A549 (cell line): ENCODE measurements at regions not wholly inside any gene's neighbourhood (a gene's known extent, or its start where the extent isn't known, plus 50 kb on each side); places are given as distances from the start of the nearest gene placed in this dataset.

Experiments
- ATAC-seq, 2 experiments: fragments of 200-7000 bp in 1 of 2; fragments of >200 bp in 1 of 2; cut with Nextera tagmentation in 1 of 2; cut with Tn5 transposase in 1 of 2; 3 replicates each; pipeline versions ENCODE4 v1.8.0 to v1.9.1; 2018 to 2020; ENCODE audit warnings: mild to moderate bottlenecking in 1 of 2, moderate library complexity in 1 of 2
- CTCF ChIA-PET: fragments of 300-600 bp; sonication (Branson Sonifier 250); formaldehyde crosslinking; extraction: SDS; loops from one replicate; lab custom pipeline; 2021; ENCODE audit warnings: antibody characterized with exemption, inconsistent platforms; lab: Yijun Ruan, JAX
- POLR2A ChIA-PET: fragments of 350-600 bp; formaldehyde crosslinking; extraction: SDS; loops from one replicate; lab custom pipeline; 2021; ENCODE audit warnings: antibody characterized with exemption, inconsistent platforms; lab: Yijun Ruan, JAX
- DNase-seq, 2 experiments: peaks; one replicate each; pipeline versions ENCODE4 v3.0.0 to v3.0.0-alpha.2; 2011 to 2016; ENCODE audit warnings: low read depth in 1 of 2, low spot score in 1 of 2
- FAIRE-seq: peaks from 2 replicates; lab custom pipeline; 2011; peaks lifted over from hg19 to GRCh38; lab: Jason Lieb, UNC
- H3K27ac ChIP-seq, 2 experiments: fragments of >200 bp; sonication (Bioruptor Twin); formaldehyde crosslinking; 3 replicates each; pipeline ENCODE4 v1.5.1; 2016 to 2017
- H3K4me1 ChIP-seq: fragments of >200 bp; sonication (Bioruptor Twin); formaldehyde crosslinking; 3 replicates; pipeline ENCODE4 v1.6.1; 2016
- H3K4me2 ChIP-seq: fragments of >200 bp; sonication (Bioruptor Twin); formaldehyde crosslinking; 3 replicates; pipeline ENCODE4 v1.6.1; 2016
- H3K4me3 ChIP-seq: fragments of >200 bp; sonication (Bioruptor Twin); formaldehyde crosslinking; 3 replicates; pipeline ENCODE4 v1.5.1; 2016
- H3K9me3 ChIP-seq: fragments of >200 bp; sonication (Bioruptor Twin); formaldehyde crosslinking; 3 replicates; pipeline ENCODE4 v1.6.1; 2016
- BCL3 ChIP-seq: fragments of >200 bp; sonication (Bioruptor Twin); formaldehyde crosslinking; IDR thresholded peaks from 3 replicates; pipeline ENCODE4 v1.6.1; 2016
- BHLHE40 ChIP-seq: IDR thresholded peaks from 2 replicates; pipeline ENCODE4 v1.6.1; 2012; ENCODE audit warnings: low read depth, low read length, inconsistent platforms
- CEBPB ChIP-seq, 2 experiments: fragments of >200 bp in 1 of 2; sonication (Bioruptor Twin) in 1 of 2; formaldehyde crosslinking in 1 of 2; IDR thresholded peaks; 2 replicates each; pipeline ENCODE4 v1.6.1; 2012 to 2016
- CHD4 ChIP-seq: fragments of 200-600 bp; sonication (generic); IDR thresholded peaks from 2 replicates; pipeline ENCODE4 v1.6.1; 2016; ENCODE audit warnings: antibody characterized with exemption, mild to moderate bottlenecking, borderline replicate concordance
- CTCF ChIP-seq: fragments of >200 bp; sonication (Bioruptor Twin); formaldehyde crosslinking; IDR thresholded peaks from 3 replicates; pipeline ENCODE4 v1.5.1; 2016
- EHF ChIP-seq: fragments of 250-450 bp; sonication (Bioruptor Pico); IDR thresholded peaks from 2 replicates; pipeline ENCODE4 v1.5.0; 2020; ENCODE audit warnings: mild to moderate bottlenecking
- EP300 ChIP-seq, 2 experiments: fragments of >200 bp; sonication (Bioruptor Twin); formaldehyde crosslinking; IDR thresholded peaks; 2 replicates in 1 of 2; 3 replicates in 1 of 2; pipeline ENCODE4 v1.6.1; 2016 to 2017
- FOSB ChIP-seq: fragments of 250-450 bp; sonication (Bioruptor Pico); IDR thresholded peaks from 2 replicates; pipeline ENCODE4 v1.5.0; 2020; ENCODE audit warnings: mild to moderate bottlenecking, moderate library complexity
- FOXS1 ChIP-seq: fragments of 250-450 bp; sonication (Bioruptor Pico); IDR thresholded peaks from 2 replicates; pipeline ENCODE4 v1.5.0; 2020; ENCODE audit warnings: mild to moderate bottlenecking, moderate library complexity
- HOXA7 ChIP-seq: fragments of 250-450 bp; sonication (Bioruptor Pico); IDR thresholded peaks from 2 replicates; pipeline ENCODE4 v1.5.0; 2020; ENCODE audit warnings: mild to moderate bottlenecking, moderate library complexity
- JUNB ChIP-seq: fragments of >200 bp; sonication (Bioruptor Twin); formaldehyde crosslinking; IDR thresholded peaks from 2 replicates; pipeline ENCODE4 v1.6.1; 2016
- KDM1A ChIP-seq: fragments of 200-600 bp; sonication (generic); IDR thresholded peaks from 2 replicates; pipeline ENCODE4 v1.6.1; 2016; ENCODE audit warnings: low read depth, mild to moderate bottlenecking
- KDM5A ChIP-seq: fragments of 200-600 bp; sonication (generic); IDR thresholded peaks from 2 replicates; pipeline ENCODE4 v1.6.1; 2016; ENCODE audit warnings: antibody characterized with exemption, mild to moderate bottlenecking
- MAFK ChIP-seq: fragments of 450-650 bp; IDR thresholded peaks from 2 replicates; pipeline ENCODE4 v1.6.1; 2014; ENCODE audit not compliant: partially characterized antibody
- MYC ChIP-seq: IDR thresholded peaks from 2 replicates; pipeline ENCODE4 v1.6.1; 2012; ENCODE audit warnings: mild to moderate bottlenecking, inconsistent platforms, low read length, improper control_type of control experiment, borderline replicate concordance
- NFE2L2 ChIP-seq: fragments of 150-350 bp; conservative IDR thresholded peaks from 2 replicates; pipeline ENCODE4 v1.6.1; 2014; ENCODE audit warnings: low read length
- NR3C1 ChIP-seq: fragments of >200 bp; sonication (Bioruptor Twin); formaldehyde crosslinking; IDR thresholded peaks from 3 replicates; pipeline ENCODE4 v1.6.1; 2017
- PHF8 ChIP-seq: fragments of 200-600 bp; sonication (generic); IDR thresholded peaks from 2 replicates; pipeline ENCODE4 v1.6.1; 2016; ENCODE audit warnings: low read depth, mild to moderate bottlenecking, antibody characterized with exemption, moderate library complexity, borderline replicate concordance
- POLR2A ChIP-seq: IDR thresholded peaks from 2 replicates; pipeline ENCODE4 v1.6.1; 2012; ENCODE audit warnings: mild to moderate bottlenecking, low read length
- POLR2AphosphoS2 ChIP-seq: conservative IDR thresholded peaks from 2 replicates; pipeline ENCODE4 v1.6.1; 2012; ENCODE audit warnings: low read length, improper control_type of control experiment, inconsistent platforms
- RCOR1 ChIP-seq: fragments of 150-350 bp; IDR thresholded peaks from 2 replicates; pipeline ENCODE4 v1.6.1; 2014; ENCODE audit warnings: antibody characterized with exemption, low read length, low read depth
- RNF2 ChIP-seq: fragments of 200-600 bp; sonication (generic); IDR thresholded peaks from 2 replicates; pipeline ENCODE4 v1.6.1; 2016; ENCODE audit warnings: low read depth, mild to moderate bottlenecking, antibody characterized with exemption, moderate library complexity, borderline replicate concordance
- SREBF2 ChIP-seq: fragments of 450-650 bp; IDR thresholded peaks from 2 replicates; pipeline ENCODE4 v1.6.1; 2014; ENCODE audit warnings: mild to moderate bottlenecking, moderate library complexity
- TFCP2L1 ChIP-seq: fragments of 250-450 bp; sonication (Bioruptor Pico); IDR thresholded peaks from 2 replicates; pipeline ENCODE4 v1.5.0; 2021; ENCODE audit warnings: mild to moderate bottlenecking
- ZFP36 ChIP-seq: fragments of 450-650 bp; IDR thresholded peaks from 2 replicates; pipeline ENCODE4 v1.6.1; 2014; ENCODE audit warnings: borderline replicate concordance; ENCODE audit not compliant: partially characterized antibody
- WGBS: methylation state at CpG from one replicate; pipeline ENCODE4 v1.1.6; 2017; ENCODE audit errors: missing lambda C conversion rate; 5-methylcytosine and 5-hydroxymethylcytosine counted together
- TF ChIP-seq, protein P1 (sequence below): IDR thresholded peaks from 2 replicates; pipeline ENCODE4 v1.6.1; 2012
- TF ChIP-seq, protein P2 (sequence below): IDR thresholded peaks from 2 replicates; pipeline ENCODE4 v1.6.1; 2012
- TF ChIP-seq, protein P3 (sequence below): fragments of 250-450 bp; sonication (Bioruptor Pico); IDR thresholded peaks from 2 replicates; pipeline ENCODE4 v1.5.0; 2020; ENCODE audit warnings: low read depth, mild to moderate bottlenecking, moderate library complexity

DNA sequence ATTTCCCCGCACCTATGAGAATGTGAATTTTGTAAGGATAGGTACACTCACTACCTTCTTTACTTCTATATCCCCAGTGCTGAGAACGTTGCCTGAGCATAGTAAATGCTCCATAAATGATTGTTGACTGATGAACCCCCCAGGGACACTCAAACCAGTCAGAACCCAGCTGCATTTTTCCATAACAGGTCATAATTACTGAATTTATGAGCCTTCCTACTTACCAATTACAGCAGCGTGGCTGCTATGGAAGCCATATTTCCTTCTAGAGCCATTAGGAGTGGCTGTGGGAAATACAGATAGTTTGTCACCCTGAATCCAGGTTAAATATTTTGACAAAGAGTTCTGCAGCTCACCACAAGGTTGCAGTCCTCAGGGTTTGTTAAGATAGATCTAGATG, 135.0 kb downstream of the TAF11L14 start:
- no peak overlapping the region for H3K4me2 ChIP-seq
- ChIA-PET POLR2A (no interaction called here), CTCF (no interaction called here)
- H3K4me1 ChIP-seq: no peaks in the 10 kb centered on the region
- H3K4me3 ChIP-seq: no peak overlapping the region
- no peak for TF ChIP-seq TFCP2L1 (CRISPR knock-in tag)
- TF ChIP-seq NR3C1: no peak
- no peak for TF ChIP-seq POLR2AphosphoS2
- no peak for TF ChIP-seq KDM1A
- TF ChIP-seq, protein P1, sequence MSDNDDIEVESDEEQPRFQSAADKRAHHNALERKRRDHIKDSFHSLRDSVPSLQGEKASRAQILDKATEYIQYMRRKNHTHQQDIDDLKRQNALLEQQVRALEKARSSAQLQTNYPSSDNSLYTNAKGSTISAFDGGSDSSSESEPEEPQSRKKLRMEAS: no peak
- no peak for TF ChIP-seq EP300 (IDR thresholded peaks at IDR 0.05)
- TF ChIP-seq POLR2A: no peak
- TF ChIP-seq, protein P2, sequence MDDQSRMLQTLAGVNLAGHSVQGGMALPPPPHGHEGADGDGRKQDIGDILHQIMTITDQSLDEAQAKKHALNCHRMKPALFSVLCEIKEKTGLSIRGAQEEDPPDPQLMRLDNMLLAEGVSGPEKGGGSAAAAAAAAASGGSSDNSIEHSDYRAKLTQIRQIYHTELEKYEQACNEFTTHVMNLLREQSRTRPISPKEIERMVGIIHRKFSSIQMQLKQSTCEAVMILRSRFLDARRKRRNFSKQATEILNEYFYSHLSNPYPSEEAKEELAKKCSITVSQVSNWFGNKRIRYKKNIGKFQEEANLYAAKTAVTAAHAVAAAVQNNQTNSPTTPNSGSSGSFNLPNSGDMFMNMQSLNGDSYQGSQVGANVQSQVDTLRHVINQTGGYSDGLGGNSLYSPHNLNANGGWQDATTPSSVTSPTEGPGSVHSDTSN: no peak
- TF ChIP-seq ZFP36: no peak
- TF ChIP-seq NFE2L2: no peak
- TF ChIP-seq BHLHE40: no peak
- no peak for TF ChIP-seq CTCF
- TF ChIP-seq HOXA7 (CRISPR knock-in tag): no peak
- TF ChIP-seq EHF: no peak
- TF ChIP-seq MYC: no peak
- TF ChIP-seq JUNB: no peak
- TF ChIP-seq, protein P3, sequence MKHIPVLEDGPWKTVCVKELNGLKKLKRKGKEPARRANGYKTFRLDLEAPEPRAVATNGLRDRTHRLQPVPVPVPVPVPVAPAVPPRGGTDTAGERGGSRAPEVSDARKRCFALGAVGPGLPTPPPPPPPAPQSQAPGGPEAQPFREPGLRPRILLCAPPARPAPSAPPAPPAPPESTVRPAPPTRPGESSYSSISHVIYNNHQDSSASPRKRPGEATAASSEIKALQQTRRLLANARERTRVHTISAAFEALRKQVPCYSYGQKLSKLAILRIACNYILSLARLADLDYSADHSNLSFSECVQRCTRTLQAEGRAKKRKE: no peak
- no peak for TF ChIP-seq MAFK
- no peak for TF ChIP-seq CEBPB (IDR thresholded peaks at IDR 0.05)
- no peak for TF ChIP-seq RNF2
- H3K27ac ChIP-seq: no peak overlapping the region
- WGBS: 65% methylated on average over 3 of the region's 3 CpGs
- DNase-seq (no peak), ATAC-seq (no peak), FAIRE-seq (no peak)
- H3K9me3 ChIP-seq: peaks cover 4% of the 10 kb centered on the region; the same call in 2 of the 3 replicates

GRCh38 chr5:17772232-17772631, 138.0 kb downstream of the TAF11L14 start:
- no peak overlapping the region for H3K27ac ChIP-seq
- POLR2A ChIA-PET: no interaction called here
- no peak for DNase-seq
- no peak overlapping the region for H3K4me2 ChIP-seq
- TF ChIP-seq PHF8 (no peak), MAFK (no peak), FOXS1 (no peak), HOXA7 (CRISPR knock-in tag) (no peak), JUNB (no peak), CHD4 (no peak), ZFP36 (no peak)
- TF ChIP-seq, all 56 proteins: peak for 0
- Histone ChIP-seq H3K4me1 (no peaks in the 10 kb centered on the region), H3K9me3 (peaks cover 4% of the 10 kb centered on the region; the same call in 2 of the 3 replicates), H3K4me3 (no peak overlapping the region)
- ATAC-seq: no peak
- FAIRE-seq: no peak
- 74% methylated on average over 2 of the region's 6 CpGs for WGBS
- CTCF ChIA-PET: interaction anchor here (1.1 kb wide), 1 partner anchor 11 kb away, joined by 3 read pairs; no protein-coding TSS in a partner anchor

DNA sequence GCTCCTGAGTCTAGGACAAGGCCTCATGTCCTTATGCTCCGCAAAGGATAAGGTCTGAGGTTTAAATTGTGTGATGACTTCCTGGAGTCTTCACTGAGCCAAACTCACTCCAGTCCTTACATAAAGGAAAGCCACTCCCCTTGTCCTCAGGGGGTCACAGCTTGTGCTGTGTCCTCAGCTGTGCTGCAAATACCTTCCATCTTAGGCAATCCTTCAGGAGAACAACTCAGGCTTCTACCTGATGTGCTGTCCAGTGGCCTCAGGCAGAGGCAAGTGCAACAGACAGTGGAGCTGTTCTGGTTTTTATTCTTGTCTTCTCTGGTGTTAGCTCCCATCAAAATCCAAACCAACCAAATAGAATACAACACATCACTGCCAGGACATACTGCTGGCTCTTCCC, 151.5 kb downstream of the TAF11L14 start:
- CTCF ChIA-PET: interaction anchor here (0.5 kb wide), 1 partner anchor 488 kb away, joined by 5 read pairs; no protein-coding TSS in a partner anchor
- 88% methylated on average over 1 of the region's 1 CpG for WGBS
- Histone ChIP-seq H3K4me2 (no peak overlapping the region), H3K4me1 (no peaks in the 10 kb centered on the region), H3K9me3 (no peaks in the 10 kb centered on the region), H3K4me3 (no peak overlapping the region), H3K27ac (no peak overlapping the region)
- DNase-seq: no peak
- POLR2A ChIA-PET: interaction anchor here (0.5 kb wide), 1 partner anchor 9 kb away, joined by 3 read pairs; no protein-coding TSS in a partner anchor
- no peak for FAIRE-seq
- no peak for ATAC-seq
- no peak for TF ChIP-seq EP300 (IDR thresholded peaks at IDR 0.05)
- TF ChIP-seq RNF2: no peak
- TF ChIP-seq RCOR1: no peak
- no peak for TF ChIP-seq POLR2A
- TF ChIP-seq SREBF2: no peak
- TF ChIP-seq KDM5A: no peak
- TF ChIP-seq BCL3: no peak
- TF ChIP-seq FOSB (CRISPR knock-in tag): no peak
